22Rv1 (cell line): ENCODE measurements at regions not wholly inside any gene's neighbourhood (a gene's known extent, or its start where the extent isn't known, plus 50 kb on each side); places are given as distances from the start of the nearest gene placed in this dataset.

Experiments used
- H3K27ac ChIP-seq: fragments of 450-650 bp; 2 replicates; pipeline ENCODE4 v1.5.1; 2017
- ZFX ChIP-seq: fragments of 450-650 bp; IDR thresholded peaks from 2 replicates; pipeline ENCODE4 v1.6.1; 2017; ENCODE audit warnings: antibody characterized with exemption, borderline replicate concordance
- TF ChIP-seq, protein P1 (sequence below): fragments of 450-650 bp; IDR thresholded peaks from 2 replicates; pipeline ENCODE4 v1.5.1; 2017; ENCODE audit warnings: mild to moderate bottlenecking

DNA sequence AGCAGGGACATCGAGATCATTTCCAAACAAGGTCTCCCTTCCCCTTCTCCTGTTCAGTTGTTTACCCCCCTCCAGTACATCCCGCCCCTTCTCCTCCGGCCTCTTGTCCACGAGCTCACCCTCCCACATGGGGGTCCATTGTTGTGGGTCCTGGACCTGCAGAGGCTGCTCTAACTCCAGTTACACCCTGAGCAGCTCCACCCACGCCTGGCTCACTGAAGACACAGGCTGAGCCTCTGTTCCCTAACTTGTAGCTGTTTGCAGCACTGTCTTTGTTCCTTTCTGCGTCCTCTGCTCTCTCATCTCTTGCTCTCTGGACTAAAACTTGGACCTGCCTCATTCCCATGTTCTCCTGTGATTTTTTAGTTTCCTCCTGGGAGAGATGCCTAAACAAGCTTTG lies 377.5 kb downstream of the MED10 start:
- no peak for TF ChIP-seq ZFX
- TF ChIP-seq, protein P1, sequence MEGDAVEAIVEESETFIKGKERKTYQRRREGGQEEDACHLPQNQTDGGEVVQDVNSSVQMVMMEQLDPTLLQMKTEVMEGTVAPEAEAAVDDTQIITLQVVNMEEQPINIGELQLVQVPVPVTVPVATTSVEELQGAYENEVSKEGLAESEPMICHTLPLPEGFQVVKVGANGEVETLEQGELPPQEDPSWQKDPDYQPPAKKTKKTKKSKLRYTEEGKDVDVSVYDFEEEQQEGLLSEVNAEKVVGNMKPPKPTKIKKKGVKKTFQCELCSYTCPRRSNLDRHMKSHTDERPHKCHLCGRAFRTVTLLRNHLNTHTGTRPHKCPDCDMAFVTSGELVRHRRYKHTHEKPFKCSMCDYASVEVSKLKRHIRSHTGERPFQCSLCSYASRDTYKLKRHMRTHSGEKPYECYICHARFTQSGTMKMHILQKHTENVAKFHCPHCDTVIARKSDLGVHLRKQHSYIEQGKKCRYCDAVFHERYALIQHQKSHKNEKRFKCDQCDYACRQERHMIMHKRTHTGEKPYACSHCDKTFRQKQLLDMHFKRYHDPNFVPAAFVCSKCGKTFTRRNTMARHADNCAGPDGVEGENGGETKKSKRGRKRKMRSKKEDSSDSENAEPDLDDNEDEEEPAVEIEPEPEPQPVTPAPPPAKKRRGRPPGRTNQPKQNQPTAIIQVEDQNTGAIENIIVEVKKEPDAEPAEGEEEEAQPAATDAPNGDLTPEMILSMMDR, result no peak
- no peak overlapping the region for H3K27ac ChIP-seq

DNA sequence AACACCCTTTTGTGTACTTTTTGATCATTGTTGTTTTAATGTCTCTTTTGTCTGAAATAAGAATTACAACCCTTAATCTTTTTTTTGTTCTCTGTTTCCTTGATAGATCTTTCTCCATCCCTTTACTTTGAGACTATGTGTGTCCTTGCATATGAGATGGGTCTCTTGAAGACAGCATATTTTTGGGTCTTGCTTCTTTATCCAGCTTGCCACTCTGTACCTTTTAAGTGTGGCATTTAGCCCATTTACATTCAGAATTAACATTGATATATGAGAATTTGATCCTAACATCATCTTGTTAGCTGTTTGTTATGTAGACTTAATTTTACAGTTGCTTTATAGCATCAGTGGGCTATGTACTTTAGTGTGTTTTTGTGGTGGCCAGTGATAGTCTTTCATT lies 382.5 kb downstream of the MED10 start:
- no peak overlapping the region for H3K27ac ChIP-seq
- TF ChIP-seq, protein P1, result no peak
- TF ChIP-seq ZFX, result no peak

DNA sequence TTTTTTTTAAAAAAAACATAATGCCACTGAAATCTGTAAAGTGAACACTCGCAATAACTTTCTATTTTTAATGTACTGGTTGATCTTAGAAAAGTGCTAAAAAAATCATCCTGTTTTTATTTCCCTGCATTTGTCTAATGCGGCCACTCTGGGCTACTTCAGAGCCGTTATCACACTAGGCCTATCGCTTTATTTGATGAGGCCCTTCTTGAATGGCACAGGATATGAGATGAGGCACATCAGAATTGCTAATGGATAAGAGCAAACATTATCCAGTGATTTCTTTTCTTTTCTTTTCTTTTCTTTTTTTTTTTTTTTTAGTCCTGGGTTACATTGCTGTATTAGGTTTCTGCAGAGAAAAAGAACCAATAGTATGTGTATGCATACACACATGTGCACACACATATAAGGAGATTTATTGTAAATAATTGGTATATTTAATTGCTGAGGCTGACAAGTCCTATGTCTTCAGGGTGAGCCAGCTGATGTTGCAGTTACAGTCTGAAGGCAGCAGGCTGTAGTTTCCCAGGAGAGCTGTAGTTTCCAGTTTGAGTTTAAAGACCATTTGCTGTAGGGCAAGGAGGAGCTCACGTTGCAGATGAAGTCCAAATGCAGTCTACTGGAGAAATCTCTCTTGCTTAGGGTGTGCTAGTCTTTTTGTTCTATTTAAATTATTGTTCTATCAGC lies 391.7 kb downstream of the MED10 start:
- no peak overlapping the region for H3K27ac ChIP-seq
- TF ChIP-seq, protein P1, result no peak
- TF ChIP-seq ZFX, result no peak

DNA sequence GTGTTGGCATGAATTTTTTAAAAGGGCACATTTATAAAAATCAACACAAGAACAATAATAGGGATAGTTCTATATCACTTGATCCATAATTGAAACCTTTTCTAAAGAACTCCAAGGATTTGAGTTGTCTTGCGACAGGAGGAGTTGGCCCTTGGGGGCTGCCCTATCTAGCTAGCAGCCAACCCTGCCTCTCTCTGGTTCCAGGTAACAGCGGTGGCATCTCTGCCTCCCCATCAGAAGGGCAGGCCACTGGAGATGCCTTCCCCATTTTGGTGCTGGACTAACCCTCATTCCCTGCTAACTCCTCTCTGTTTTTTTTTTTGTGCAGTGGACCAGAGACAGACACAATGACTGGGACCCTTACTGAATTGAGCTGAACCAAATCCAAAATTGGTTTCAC lies 393.0 kb downstream of the MED10 start:
- TF ChIP-seq, protein P1, result no peak
- no peak for TF ChIP-seq ZFX
- no peak overlapping the region for H3K27ac ChIP-seq

DNA sequence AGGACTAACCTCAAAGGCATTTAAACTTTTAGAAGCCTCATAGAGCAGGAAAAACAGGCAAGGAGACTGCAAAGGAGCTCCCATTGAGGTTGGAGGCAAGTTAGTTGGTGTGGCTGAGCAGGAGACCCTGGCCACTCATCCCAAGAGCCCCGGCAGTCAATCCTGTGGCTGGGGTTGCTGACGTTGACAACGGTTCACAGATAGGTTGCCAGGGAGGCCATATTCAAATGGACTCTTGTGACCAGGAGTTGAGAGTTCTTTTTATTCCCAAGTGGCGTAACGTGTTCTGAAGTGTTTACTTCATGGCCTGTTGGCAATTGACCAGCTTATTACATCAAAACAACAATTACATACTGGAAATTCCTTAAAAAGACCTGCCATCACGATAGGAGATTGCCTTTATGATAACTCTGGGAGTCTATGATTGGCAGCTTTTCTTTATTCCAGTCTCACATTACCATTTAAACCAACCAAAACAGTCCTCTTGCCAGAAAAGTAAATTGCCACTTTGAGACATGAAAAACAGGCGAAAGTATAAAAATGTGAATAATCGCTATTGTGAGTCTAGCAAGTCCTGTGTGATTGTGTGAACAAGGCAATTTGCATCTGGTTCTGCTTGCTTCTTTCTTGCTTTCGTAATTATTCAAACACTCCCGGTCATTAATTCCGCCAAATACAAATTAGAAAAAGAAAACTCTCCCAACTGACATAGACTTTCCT lies 394.9 kb downstream of the MED10 start:
- H3K27ac ChIP-seq, result no peak overlapping the region
- TF ChIP-seq ZFX, result no peak
- TF ChIP-seq, protein P1, result no peak

DNA sequence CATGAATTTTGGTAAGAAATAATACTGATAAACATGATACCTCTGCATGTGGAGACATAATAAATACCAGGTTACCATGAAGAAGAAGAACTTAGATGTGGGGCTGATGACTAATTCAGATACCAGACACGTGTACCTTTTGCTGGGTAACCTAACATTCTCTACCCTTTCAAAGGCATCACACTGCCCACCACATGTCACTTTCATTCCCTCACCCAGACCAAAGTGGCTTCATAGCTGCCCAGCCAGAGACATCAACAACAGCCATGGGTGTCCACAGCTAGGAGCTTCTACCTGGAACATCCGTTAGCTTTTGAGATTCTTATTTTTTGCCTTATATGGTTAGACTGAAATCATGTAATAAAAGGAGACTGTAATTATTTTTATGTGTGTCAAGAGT lies 396.8 kb downstream of the MED10 start:
- H3K27ac ChIP-seq, result no peak overlapping the region
- TF ChIP-seq, protein P1, result no peak
- no peak for TF ChIP-seq ZFX

DNA sequence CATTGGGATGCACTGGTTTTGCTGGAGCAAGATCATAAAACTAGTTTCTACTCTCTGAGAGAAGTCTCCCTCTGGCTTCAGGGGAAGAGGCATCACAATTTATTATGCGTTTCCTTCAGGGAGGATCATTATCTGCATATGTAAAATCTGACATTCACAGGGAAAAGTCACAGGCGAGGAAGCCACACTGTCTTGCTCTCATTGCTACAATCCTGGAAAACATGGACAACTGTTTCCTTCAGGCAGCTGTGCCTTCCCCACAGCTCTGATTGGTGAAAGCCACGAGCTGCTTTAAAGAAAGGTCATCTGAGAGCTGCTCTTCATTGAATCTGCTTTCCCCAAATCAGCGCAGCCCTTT lies 397.8 kb downstream of the MED10 start:
- H3K27ac ChIP-seq, result no peak overlapping the region
- TF ChIP-seq, protein P1, result no peak
- TF ChIP-seq ZFX, result no peak
